Dedifferentiated amniotic fluid mesenchymal stem cell (primary cell): ENCODE measurements at regions not wholly inside any gene's neighbourhood (a gene's known extent, or its start where the extent isn't known, plus 50 kb on each side); places are given as distances from the start of the nearest gene placed in this dataset.

Experiments
- DNase-seq: peaks from one replicate; pipeline ENCODE4 v3.0.0-alpha.2; 2016; ENCODE audit errors: extremely low spot score

- DNase-seq = no peak
Measured at GRCh38 chr6:159099961-159100360, 55.2 kb upstream of the TAGAP start.

- no peak for DNase-seq
Measured at GRCh38 chr6:159099276-159099675, 54.5 kb upstream of the TAGAP start.

GRCh38 chr6:159098636-159099106 is 53.9 kb upstream of the TAGAP start:
- no peak for DNase-seq

GRCh38 chr6:159097256-159097655 is 52.5 kb upstream of the TAGAP start:
- DNase-seq = no peak

GRCh38 chr6:159095616-159096015 is 50.8 kb upstream of the TAGAP start:
- no peak for DNase-seq

- no peak for DNase-seq
Measured at GRCh38 chr6:159094444-159095252, 49.9 kb upstream of the TAGAP start.
